NT2/D1 (cell line): ENCODE measurements at regions not wholly inside any gene's neighbourhood (a gene's known extent, or its start where the extent isn't known, plus 50 kb on each side); places are given as distances from the start of the nearest gene placed in this dataset.

ENCODE experiments used
- SUZ12 ChIP-seq: IDR thresholded peaks from 2 replicates; pipeline ENCODE4 v1.6.1; 2011; ENCODE audit not compliant: insufficient read length, insufficient read depth; ENCODE audit errors: extremely low read depth
- YY1 ChIP-seq: IDR thresholded peaks from 2 replicates; pipeline ENCODE4 v1.6.1; 2011; ENCODE audit not compliant: insufficient read length, insufficient read depth

DNA sequence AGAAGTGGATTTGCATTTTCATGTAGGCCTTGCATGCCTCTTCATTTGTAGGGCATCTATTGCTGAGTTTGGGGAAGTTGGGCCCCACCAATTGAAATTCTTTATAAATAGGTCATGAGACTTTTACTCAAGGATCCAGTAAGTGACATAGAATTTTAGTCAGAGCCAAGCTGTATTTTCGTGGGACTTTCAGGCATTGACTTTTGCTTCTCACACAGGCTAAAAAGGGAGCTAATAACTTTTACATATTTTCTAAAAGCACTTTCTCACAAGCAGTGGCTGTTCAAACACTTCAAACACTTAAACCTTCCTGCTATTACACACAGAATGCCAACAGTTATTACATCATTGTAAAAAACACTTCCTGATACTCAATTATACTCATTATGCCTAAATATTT, 260.5 kb downstream of the MSRB3 start:
- TF ChIP-seq YY1 (no peak), SUZ12 (no peak)
